Chondrocyte (in vitro differentiated cells): ENCODE measurements at regions not wholly inside any gene's neighbourhood (a gene's known extent, or its start where the extent isn't known, plus 50 kb on each side); places are given as distances from the start of the nearest gene placed in this dataset.

ENCODE experiments used
- DNase-seq: peaks from one replicate; pipeline ENCODE4 v3.0.0; 2021; ENCODE audit warnings: mixed read lengths, low spot score
- H3K27ac Mint-ChIP-seq: one replicate; pipeline ENCODE4 v1.8.0; 2021; ENCODE audit warnings: mild to moderate bottlenecking, moderate library complexity, mixed read lengths; ENCODE audit not compliant: unreplicated experiment
- H3K27me3 Mint-ChIP-seq: 2 replicates; pipeline ENCODE4 v1.8.0; 2021; ENCODE audit warnings: low read depth, mixed read lengths
- H3K36me3 Mint-ChIP-seq: 2 replicates; pipeline ENCODE4 v1.8.0; 2021; ENCODE audit warnings: low read depth, mixed read lengths
- H3K4me1 Mint-ChIP-seq: 2 replicates; pipeline ENCODE4 v1.8.0; 2021; ENCODE audit warnings: low read depth, mild to moderate bottlenecking, mixed read lengths
- H3K4me3 Mint-ChIP-seq: one replicate; pipeline ENCODE4 v1.8.0; 2021; ENCODE audit warnings: mild to moderate bottlenecking, moderate library complexity, mixed read lengths; ENCODE audit not compliant: unreplicated experiment
- H3K9me3 Mint-ChIP-seq: 2 replicates; pipeline ENCODE4 v1.8.0; 2021; ENCODE audit warnings: low read depth, mixed read lengths
- CTCF ChIP-seq: fragments of 200-600 bp; sonication (generic); IDR thresholded peaks from 2 replicates; pipeline ENCODE4 v1.5.0; 2021; ENCODE audit warnings: antibody characterized with exemption, mild to moderate bottlenecking, moderate library complexity

GRCh38 chr11:98053851-98054250, 966.9 kb upstream of the CNTN5 start:
- no peaks in the 10 kb centered on the region for H3K4me1 Mint-ChIP-seq
- H3K27ac Mint-ChIP-seq = no peak overlapping the region
- TF ChIP-seq CTCF = no peak

GRCh38 chr11:98056945-98057344, 963.8 kb upstream of the CNTN5 start:
- Mint-ChIP-seq H3K4me1 (no peaks in the 10 kb centered on the region), H3K9me3 (no peaks in the 10 kb centered on the region), H3K4me3 (no peak overlapping the region), H3K36me3 (no peaks in the 10 kb centered on the region), H3K27ac (no peak overlapping the region), H3K27me3 (peaks cover 3% of the 10 kb centered on the region)
- DNase-seq = no peak
- no peak for TF ChIP-seq CTCF

More at GRCh38 chr11:98053851-98054250, 966.9 kb upstream of the CNTN5 start:
- Mint-ChIP-seq H3K4me3 (no peak overlapping the region), H3K9me3 (no peaks in the 10 kb centered on the region), H3K27me3 (peaks cover 6% of the 10 kb centered on the region), H3K36me3 (no peaks in the 10 kb centered on the region)
- DNase-seq = no peak

- TF ChIP-seq CTCF = no peak
- H3K4me1 Mint-ChIP-seq = no peaks in the 10 kb centered on the region
- no peak for DNase-seq
- H3K36me3 Mint-ChIP-seq = no peaks in the 10 kb centered on the region
- no peaks in the 10 kb centered on the region for H3K9me3 Mint-ChIP-seq
- peaks cover 4% of the 10 kb centered on the region for H3K27me3 Mint-ChIP-seq
- no peak overlapping the region for H3K4me3 Mint-ChIP-seq
- no peak overlapping the region for H3K27ac Mint-ChIP-seq
Measured at GRCh38 chr11:98059488-98059887, 961.3 kb upstream of the CNTN5 start.

- Mint-ChIP-seq H3K27me3 (peaks cover 6% of the 10 kb centered on the region), H3K4me1 (no peaks in the 10 kb centered on the region), H3K4me3 (no peak overlapping the region), H3K36me3 (no peaks in the 10 kb centered on the region), H3K9me3 (no peaks in the 10 kb centered on the region), H3K27ac (no peak overlapping the region)
- no peak for DNase-seq
- no peak for TF ChIP-seq CTCF
Measured at GRCh38 chr11:98060759-98061158, 960.0 kb upstream of the CNTN5 start.

- Mint-ChIP-seq H3K4me1 (no peaks in the 10 kb centered on the region), H3K4me3 (no peak overlapping the region), H3K9me3 (no peaks in the 10 kb centered on the region), H3K27ac (no peak overlapping the region), H3K36me3 (no peaks in the 10 kb centered on the region), H3K27me3 (peaks cover 14% of the 10 kb centered on the region)
- DNase-seq = no peak
- TF ChIP-seq CTCF = no peak
Measured at GRCh38 chr11:98061858-98062257, 958.9 kb upstream of the CNTN5 start.
